ENCODE measurements at regions not wholly inside any gene's neighbourhood (a gene's known extent, or its start where the extent isn't known, plus 50 kb on each side); places are given as distances from the start of the nearest gene placed in this dataset.
"Not testable (repeated sequence)": the region's sequence is repeated elsewhere in the genome, so short reads cannot be mapped to it uniquely, and the experiment has no call there.

DNA sequence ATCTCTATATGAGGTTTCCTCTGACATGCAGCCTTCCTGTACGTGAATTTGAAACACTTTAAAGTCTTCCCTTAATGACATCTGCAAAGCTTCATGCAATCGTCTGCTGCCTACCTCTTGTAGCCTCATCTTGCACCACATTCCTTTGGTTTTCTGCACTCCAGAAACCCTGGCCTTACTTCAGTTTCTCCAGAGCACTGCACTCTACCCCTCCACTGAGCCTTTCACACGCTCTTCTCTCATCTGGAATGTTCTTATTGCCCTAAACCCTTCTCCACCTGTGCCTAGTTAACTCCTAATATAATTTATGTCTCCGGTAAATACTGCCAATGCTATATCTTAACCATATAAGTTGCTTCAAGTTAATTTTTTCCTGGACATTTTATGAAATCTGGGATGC, 168.8 kb upstream of the SLC27A6 start:
- DNase-seq: no peak

GRCh38 chr5:128798871-128799270, 166.4 kb upstream of the SLC27A6 start:
- DNase-seq: no peak

- no peak for DNase-seq
Measured at GRCh38 chr5:128799945-128800344, 165.3 kb upstream of the SLC27A6 start.

DNA sequence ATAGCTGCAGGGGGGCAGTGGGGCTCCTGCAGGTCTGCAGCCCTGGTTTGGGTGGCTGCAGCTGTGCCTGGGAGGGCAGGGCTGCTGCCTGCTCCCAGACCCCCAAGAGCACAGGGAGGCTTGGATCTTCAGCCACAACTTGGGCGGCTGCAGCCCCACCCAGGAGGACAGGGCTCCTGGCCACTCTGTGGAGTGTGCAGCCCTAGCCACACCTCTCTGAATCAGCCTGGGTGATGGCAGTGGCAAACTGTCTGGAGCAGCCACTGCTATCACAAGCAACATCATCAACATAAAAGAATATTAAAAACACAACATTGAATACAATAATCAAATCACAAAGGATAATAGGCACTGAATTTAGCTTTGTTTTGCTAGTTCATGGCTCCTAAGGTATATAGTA, 164.9 kb upstream of the SLC27A6 start:
- DNase-seq: no peak

DNA sequence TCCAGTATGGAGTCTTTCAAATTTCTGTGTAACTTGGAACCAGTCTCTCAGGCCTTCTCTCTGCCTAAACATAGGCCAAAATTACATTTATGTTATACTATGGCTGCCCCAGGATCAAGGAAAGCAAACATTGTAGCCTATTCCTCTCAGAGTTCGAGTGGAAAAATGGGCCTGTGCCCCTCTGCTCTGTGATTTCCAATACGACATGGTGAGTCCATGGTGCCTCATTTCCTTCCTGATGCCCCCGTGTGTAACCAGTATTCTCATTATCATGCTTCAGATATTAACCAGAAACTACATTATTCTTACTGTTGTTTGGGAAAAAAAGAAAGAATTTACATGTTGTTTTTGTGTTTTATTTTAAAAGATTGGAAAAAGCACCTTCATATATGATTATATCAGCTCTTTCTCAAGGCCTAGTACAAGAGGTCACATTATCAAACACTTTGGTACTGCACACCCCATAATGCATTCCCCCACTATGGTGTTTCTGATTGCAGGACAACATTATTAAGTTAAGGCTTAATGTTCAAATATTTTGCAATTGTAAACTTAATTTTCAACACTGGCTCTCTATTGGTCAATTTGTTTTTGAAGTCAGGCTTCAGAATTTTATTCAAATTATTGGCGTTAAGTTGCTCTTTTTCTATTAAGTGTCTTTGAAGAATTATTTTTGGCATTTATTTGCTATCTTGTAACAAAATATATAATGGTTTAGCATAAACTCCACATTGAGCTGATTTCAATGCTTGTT, 151.8 kb upstream of the SLC27A6 start:
- DNase-seq: no peak

- DNase-seq: no peak
Measured at GRCh38 chr5:128815201-128815600, 150.1 kb upstream of the SLC27A6 start.

DNA sequence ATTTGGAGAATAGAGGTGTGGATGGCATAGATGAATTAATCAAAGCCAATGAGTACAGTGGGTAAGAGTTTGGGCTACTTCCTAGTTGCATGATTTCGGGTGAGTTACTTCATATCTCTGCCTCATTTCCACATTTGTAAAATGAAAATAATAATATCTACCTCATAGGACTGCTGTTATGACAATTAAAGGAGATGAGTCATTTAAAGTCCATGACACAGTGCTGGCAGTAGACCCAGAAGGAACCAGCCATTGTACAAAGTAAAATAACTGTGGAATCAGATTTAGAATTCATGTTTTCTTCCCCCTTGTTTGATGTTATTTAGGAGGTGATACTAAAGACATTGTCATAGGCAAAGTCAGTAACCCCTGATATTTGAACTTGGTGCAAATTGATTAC, 139.5 kb upstream of the SLC27A6 start:
- no peak for DNase-seq

GRCh38 chr5:128826275-128826674, 139.0 kb upstream of the SLC27A6 start:
- DNase-seq: no peak

GRCh38 chr5:128836571-128836970, 128.7 kb upstream of the SLC27A6 start:
- DNase-seq: no peak

DNA sequence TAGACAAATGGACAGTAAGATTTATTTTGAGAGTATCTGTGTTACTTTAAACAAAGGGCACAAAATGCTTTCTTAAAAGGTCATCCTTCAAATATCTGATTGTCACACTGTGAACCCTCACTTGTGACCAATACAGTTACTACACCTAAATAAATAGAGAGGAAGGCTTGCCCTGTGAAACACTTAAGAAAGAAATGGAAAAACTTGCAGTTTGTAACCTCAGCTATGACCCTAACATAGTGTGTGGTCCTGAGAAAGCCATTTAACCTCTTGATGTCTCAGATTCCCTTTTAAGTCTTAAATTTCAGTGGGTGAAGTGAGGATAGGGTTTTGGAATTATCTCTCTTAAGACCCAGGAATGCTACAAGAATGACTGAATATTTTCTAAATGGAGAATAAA, 126.7 kb upstream of the SLC27A6 start:
- DNase-seq: no peak

DNA sequence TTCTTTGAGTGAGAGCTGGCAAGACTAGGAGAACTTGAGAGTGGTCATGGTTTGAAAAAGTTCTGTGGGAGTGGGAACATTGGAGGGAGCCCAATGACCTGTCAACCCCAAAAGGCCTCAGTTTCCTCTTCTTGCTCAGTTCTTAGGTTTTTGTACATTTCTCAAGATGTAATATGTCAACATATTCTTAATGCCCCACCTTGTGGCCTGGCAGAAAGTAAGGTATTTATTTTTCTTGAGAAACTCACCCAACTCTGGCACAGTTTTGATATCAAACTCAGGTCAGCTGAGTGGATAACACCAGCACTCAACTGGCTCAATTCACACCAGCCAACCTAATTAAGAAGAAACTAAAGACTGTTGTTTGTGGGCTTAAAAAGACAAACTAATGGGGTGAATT, 123.0 kb upstream of the SLC27A6 start:
- no peak for DNase-seq

- DNase-seq: no peak
Measured at GRCh38 chr5:128844354-128844923, 120.8 kb upstream of the SLC27A6 start.

- no peak for DNase-seq
Measured at GRCh38 chr5:128850049-128850448, 115.2 kb upstream of the SLC27A6 start.

DNA sequence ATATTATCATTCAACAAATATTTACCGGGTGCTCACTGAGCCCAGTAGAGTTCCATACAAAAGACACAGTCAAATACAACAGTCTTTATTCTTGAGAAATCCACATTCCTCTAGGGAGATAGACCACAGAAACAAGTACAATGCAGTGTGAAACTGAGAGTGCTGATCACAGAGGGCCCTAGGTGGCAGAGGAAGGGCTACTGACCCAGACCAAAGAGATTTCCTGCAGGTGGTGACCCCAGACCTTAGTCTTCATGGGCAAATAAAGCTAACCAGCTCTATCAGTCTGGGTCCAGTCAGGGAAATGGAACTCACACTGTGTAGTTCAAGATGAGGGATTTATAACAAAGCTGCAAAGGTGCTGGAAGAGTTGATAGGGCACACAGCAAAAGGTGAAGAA, 110.4 kb upstream of the SLC27A6 start:
- DNase-seq: no peak

- DNase-seq: no peak
Measured at GRCh38 chr5:128857076-128857677, 108.1 kb upstream of the SLC27A6 start.

DNA sequence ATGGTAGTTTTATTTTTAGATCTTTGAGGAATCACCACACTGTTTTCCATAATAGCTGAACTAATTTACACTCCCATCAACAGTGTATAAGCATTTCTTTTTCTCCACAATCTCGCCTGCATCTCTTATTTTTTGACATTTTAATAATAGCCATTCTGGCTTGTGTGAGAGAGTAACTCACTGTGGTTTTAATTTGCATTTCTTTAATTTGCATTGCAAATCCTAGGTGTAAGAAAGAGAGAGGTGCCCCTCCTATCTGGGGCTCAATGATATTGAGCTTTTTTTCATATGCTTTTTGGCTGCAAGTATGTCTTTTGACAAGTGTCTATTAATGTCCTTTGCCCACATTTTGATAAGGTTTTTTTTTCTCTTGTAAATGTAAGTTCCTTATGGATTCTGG, 106.3 kb upstream of the SLC27A6 start:
- no peak for DNase-seq

DNA sequence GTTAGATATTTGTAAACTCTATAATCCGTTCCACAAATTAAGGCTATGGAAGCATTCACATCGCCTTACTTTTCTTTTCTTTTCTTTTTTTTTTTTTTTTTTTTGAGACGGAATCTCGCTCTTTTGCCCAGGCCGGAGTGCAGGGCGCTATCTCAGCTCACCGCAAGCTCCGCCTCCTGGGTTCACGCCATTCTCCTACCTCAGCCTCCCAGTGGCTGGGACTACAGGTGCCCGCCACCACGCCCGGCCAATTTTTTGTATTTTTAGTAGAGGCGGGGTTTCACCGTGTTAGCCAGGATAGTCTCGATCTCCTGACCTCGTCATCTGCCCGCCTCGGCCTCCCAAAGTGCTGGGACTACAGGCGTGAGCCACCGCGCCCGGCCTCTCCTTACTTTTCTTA, 104.1 kb upstream of the SLC27A6 start:
- not testable (repeated sequence) for DNase-seq

GRCh38 chr5:128869970-128870369, 95.3 kb upstream of the SLC27A6 start:
- no peak for DNase-seq

- no peak for DNase-seq
Measured at GRCh38 chr5:128870373-128870772, 94.9 kb upstream of the SLC27A6 start.

DNA sequence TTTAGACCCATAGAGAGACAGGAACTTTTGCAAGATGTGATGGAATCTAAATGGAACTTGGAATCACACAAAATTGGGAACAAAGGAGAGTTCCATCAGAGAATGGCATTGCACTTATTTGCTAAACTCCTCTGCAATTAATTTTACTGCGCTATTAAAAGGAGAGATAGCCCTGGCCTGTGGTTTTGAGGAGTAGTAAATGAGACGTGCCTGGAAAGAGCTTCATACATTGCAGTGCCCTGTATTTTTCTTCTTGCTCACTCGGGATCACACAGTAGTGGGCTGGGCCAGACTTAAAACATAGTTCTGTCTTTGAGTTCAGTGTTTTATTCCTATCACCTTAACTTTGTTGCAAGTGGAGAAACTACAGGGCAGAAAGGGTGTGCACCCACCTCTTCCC, 94.4 kb upstream of the SLC27A6 start:
- DNase-seq: no peak

DNA sequence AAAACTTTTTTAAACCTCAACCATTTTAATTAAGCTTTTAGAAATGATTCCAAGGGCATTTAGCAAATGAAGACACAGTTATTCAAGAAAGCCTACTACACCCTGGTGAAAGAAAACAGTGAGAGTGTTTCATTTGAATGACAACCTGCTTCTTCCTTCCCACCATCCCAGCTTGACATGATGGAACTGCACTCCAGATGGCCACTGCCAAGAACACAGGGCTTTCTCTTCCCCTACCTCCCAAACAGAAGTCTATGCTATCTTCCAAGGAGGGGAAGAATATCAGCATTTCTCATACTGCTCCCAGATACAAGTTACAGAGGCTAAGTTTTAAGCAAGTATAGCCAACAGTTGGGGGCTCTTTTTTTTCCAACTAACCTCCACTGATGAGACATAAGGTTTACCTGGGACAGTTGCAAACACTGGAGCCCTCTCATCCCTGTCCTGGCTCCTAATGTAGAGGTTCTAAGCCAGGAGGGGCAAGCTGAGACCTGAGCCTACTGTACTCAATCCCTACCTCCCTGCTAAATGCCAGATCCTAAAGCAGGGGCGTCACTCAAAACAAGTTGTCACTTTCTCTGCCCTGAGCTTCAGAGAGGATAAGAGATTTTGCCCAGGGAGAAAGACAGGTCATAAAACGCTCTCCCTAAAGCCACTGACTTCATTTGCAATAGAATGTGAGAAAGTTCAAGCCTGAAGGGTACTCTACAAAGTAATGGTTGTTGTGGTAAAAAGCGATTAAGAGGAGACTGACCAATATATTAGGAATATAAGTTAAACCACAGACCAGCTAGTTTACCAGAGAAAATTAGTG, 88.5 kb upstream of the SLC27A6 start:
- no peak for DNase-seq

DNA sequence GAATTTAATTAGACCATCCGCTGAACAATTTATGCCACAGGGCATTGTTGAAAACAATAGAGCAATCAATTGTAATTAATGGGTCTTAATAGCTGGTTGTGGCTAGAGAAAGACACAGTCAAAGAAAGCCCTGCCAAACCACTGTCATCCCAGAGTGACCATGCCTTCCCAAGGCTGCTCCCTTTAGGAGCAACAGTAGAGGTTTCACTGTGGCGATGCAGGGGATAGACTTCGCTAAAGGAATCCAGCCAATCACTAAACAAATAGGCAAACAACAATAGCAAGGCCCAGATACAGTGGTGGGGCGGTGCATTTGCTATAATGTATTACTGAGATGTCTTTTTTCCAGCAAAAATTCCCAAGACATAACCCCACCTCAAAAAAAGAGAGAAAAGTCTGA, 87.8 kb upstream of the SLC27A6 start:
- DNase-seq: no peak
